ENCODE measurements at regions not wholly inside any gene's neighbourhood (a gene's known extent, or its start where the extent isn't known, plus 50 kb on each side); places are given as distances from the start of the nearest gene placed in this dataset.

GRCh38 chr7:18117482-18117881 is 89.8 kb upstream of the PRPS1L1 start:
- TF ChIP-seq CTCF (IDR thresholded peaks at IDR 0.05; ENCODE audit: extremely low read depth in 1 of 2, insufficient read depth in 1 of 2, low read depth in 1 of 2, low read length in 2 of 2): no peak
- TF ChIP-seq POLR2AphosphoS5 (IDR thresholded peaks at IDR 0.05; ENCODE audit: insufficient read depth, low read depth, low read length): no peak
- TF ChIP-seq POLR2A (IDR thresholded peaks at IDR 0.05; ENCODE audit: low read depth, low read length): no peak
- TF ChIP-seq FOS (IDR thresholded peaks at IDR 0.05; ENCODE audit: borderline replicate concordance, insufficient read depth, low read length): no peak
- no peak for TF ChIP-seq EZH2 (IDR thresholded peaks at IDR 0.05; ENCODE audit: borderline replicate concordance, low read depth, low read length, severe bottlenecking)
- no peak for TF ChIP-seq JUN (IDR thresholded peaks at IDR 0.05; ENCODE audit: borderline replicate concordance, insufficient read depth, insufficient read length, low read depth)
- no peak for TF ChIP-seq MYC (IDR thresholded peaks at IDR 0.05; ENCODE audit: low read depth, low read length)
- no peak for TF ChIP-seq MAX (IDR thresholded peaks at IDR 0.05; ENCODE audit: insufficient read depth, insufficient read length)
- TF ChIP-seq GATA2 (IDR thresholded peaks at IDR 0.05; ENCODE audit: insufficient read depth, insufficient read length, low read depth, low read length): no peak

All from endothelial cell of umbilical vein (primary cell).